Activated CD8-positive, alpha-beta T cell treated with anti-CD3 and anti-CD28 coated beads, Interleukin-2, amount 10 ng/mL, durations not matched to agents 7 days and 5 days (primary cell): ENCODE measurements at regions not wholly inside any gene's neighbourhood (a gene's known extent, or its start where the extent isn't known, plus 50 kb on each side); places are given as distances from the start of the nearest gene placed in this dataset.
"Not testable (repeated sequence)": the region's sequence is repeated elsewhere in the genome, so short reads cannot be mapped to it uniquely, and the experiment has no call there.

Experiments
- ATAC-seq: fragments of 150-1000 bp; cut with Tn5 transposase; one replicate; pipeline ENCODE4 v1.10.0; 2021; ENCODE audit warnings: moderate library complexity
- CTCF ChIA-PET: fragments of 350-600 bp; sonication (Branson Sonifier 250); formaldehyde crosslinking; loops from one replicate; lab custom pipeline; 2021; ENCODE audit warnings: antibody characterized with exemption; lab: Charles Lee
- POLR2A ChIA-PET: fragments of 350-600 bp; sonication (Branson Sonifier 250); formaldehyde crosslinking; loops from one replicate; lab custom pipeline; 2021; ENCODE audit warnings: antibody characterized with exemption; lab: Charles Lee
- DNase-seq: peaks from one replicate; pipeline ENCODE4 v3.0.0-alpha.2; 2020
- H3K27ac Mint-ChIP-seq: one replicate; pipeline ENCODE4 v1.8.0; 2021; ENCODE audit warnings: mild to moderate bottlenecking, mixed read lengths
- H3K27me3 Mint-ChIP-seq: one replicate; pipeline ENCODE4 v1.8.0; 2021; ENCODE audit warnings: low read depth, mixed read lengths
- H3K36me3 Mint-ChIP-seq: one replicate; pipeline ENCODE4 v1.8.0; 2021; ENCODE audit warnings: low read depth, mixed read lengths
- H3K4me1 Mint-ChIP-seq: one replicate; pipeline ENCODE4 v1.8.0; 2021; ENCODE audit warnings: low read depth, mixed read lengths
- H3K4me3 Mint-ChIP-seq: one replicate; pipeline ENCODE4 v1.8.0; 2021; ENCODE audit warnings: mild to moderate bottlenecking, mixed read lengths
- H3K9me3 Mint-ChIP-seq: one replicate; pipeline ENCODE4 v1.8.0; 2022; ENCODE audit warnings: mixed read lengths; ENCODE audit not compliant: insufficient read depth

GRCh38 chr3:185306286-185306685 lies 52.4 kb upstream of the EHHADH start:
- H3K36me3 Mint-ChIP-seq = peaks cover 15% of the 10 kb centered on the region
- POLR2A ChIA-PET, H3K27ac Mint-ChIP-seq, H3K4me3 Mint-ChIP-seq, DNase-seq, H3K4me1 Mint-ChIP-seq, H3K27me3 Mint-ChIP-seq, ATAC-seq, CTCF ChIA-PET: not testable (repeated sequence)
- H3K9me3 Mint-ChIP-seq = peaks cover 10% of the 10 kb centered on the region

DNA sequence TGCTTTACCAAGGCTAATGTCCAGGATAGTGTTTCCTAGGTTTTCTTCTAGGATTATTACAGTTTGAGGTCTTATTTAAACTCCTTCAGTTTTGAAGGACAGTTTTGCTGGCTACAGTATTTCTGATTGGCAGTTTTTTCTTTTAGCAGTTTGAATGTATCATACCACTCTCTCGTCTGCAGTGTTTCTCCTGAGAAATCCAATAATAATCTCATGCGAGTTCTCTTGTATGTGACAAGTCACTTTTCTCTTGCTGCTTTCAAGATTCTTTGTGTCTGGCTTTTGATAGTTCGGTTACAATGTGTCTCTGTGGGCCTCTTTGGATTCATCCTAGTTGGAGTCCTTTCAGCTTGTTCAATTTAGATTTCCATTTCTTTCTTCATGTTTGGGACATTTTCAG lies 53.0 kb upstream of the EHHADH start:
- no peak for ATAC-seq
- ChIA-PET CTCF (interaction anchor here (2.3 kb wide), 1 partner anchor 92 kb away, joined by 5 read pairs; no protein-coding TSS in a partner anchor), POLR2A (no interaction called here)
- peaks cover 2% of the 10 kb centered on the region for H3K27me3 Mint-ChIP-seq
- H3K4me1 Mint-ChIP-seq = no peaks in the 10 kb centered on the region
- H3K4me3 Mint-ChIP-seq = no peak overlapping the region
- peaks cover 15% of the 10 kb centered on the region for H3K36me3 Mint-ChIP-seq
- H3K27ac Mint-ChIP-seq = no peak overlapping the region
- no peak for DNase-seq
- H3K9me3 Mint-ChIP-seq = peaks cover 10% of the 10 kb centered on the region

- CTCF ChIA-PET = interaction anchor here (0.7 to 2.3 kb wide), 23 partner anchors 9 to 747 kb away, joined by 3 to 9 read pairs (median 4); partner anchors contain the start of genes EHHADH and EPHB3
- POLR2A ChIA-PET = no interaction called here
- H3K36me3 Mint-ChIP-seq = peaks cover 15% of the 10 kb centered on the region
- peaks cover 2% of the 10 kb centered on the region for H3K27me3 Mint-ChIP-seq
- H3K4me3 Mint-ChIP-seq = no peak overlapping the region
- peaks cover 10% of the 10 kb centered on the region for H3K9me3 Mint-ChIP-seq
- ATAC-seq (no peak), DNase-seq (peak; percentile 66)
- no peak overlapping the region for H3K27ac Mint-ChIP-seq
- H3K4me1 Mint-ChIP-seq = no peaks in the 10 kb centered on the region
These were observed 54.4 kb upstream of the EHHADH start for GRCh38 chr3:185308126-185308754.

- ATAC-seq = no peak
- POLR2A ChIA-PET = no interaction called here
- H3K27ac Mint-ChIP-seq = no peak overlapping the region
- no peak overlapping the region for H3K4me3 Mint-ChIP-seq
- CTCF ChIA-PET = interaction anchor here (1.0 to 2.3 kb wide), 11 partner anchors 17 to 748 kb away, joined by 3 to 6 read pairs (median 3); partner anchors contain the start of gene EHHADH
- peaks cover 10% of the 10 kb centered on the region for H3K9me3 Mint-ChIP-seq
- H3K36me3 Mint-ChIP-seq = peaks cover 15% of the 10 kb centered on the region
- DNase-seq = no peak
- peaks cover 2% of the 10 kb centered on the region for H3K27me3 Mint-ChIP-seq
- H3K4me1 Mint-ChIP-seq = no peaks in the 10 kb centered on the region
These were observed 53.6 kb upstream of the MAP3K13 start for GRCh38 chr3:185309302-185309701.

GRCh38 chr3:185309795-185310194 lies 53.1 kb upstream of the MAP3K13 start:
- no peaks in the 10 kb centered on the region for H3K4me1 Mint-ChIP-seq
- ATAC-seq = no peak

GRCh38 chr3:185311991-185312390 lies 50.9 kb upstream of the MAP3K13 start:
- H3K36me3 Mint-ChIP-seq = peaks cover 10% of the 10 kb centered on the region
- no peak for ATAC-seq
- ChIA-PET POLR2A (no interaction called here), CTCF (no interaction called here)
- H3K4me3 Mint-ChIP-seq = no peak overlapping the region
- peaks cover 7% of the 10 kb centered on the region for H3K9me3 Mint-ChIP-seq
- H3K27me3 Mint-ChIP-seq = peaks cover 3% of the 10 kb centered on the region
- H3K4me1 Mint-ChIP-seq = no peaks in the 10 kb centered on the region
- no peak for DNase-seq
- no peak overlapping the region for H3K27ac Mint-ChIP-seq

More at GRCh38 chr3:185309795-185310194, 53.1 kb upstream of the MAP3K13 start:
- Mint-ChIP-seq H3K27me3 (peaks cover 2% of the 10 kb centered on the region), H3K36me3 (peaks cover 15% of the 10 kb centered on the region), H3K27ac (no peak overlapping the region), H3K9me3 (peaks cover 10% of the 10 kb centered on the region), H3K4me3 (no peak overlapping the region)
- ChIA-PET CTCF (interaction anchor here (1.0 kb wide), 2 partner anchors 421 to 749 kb away, joined by 3 read pairs; no protein-coding TSS in a partner anchor), POLR2A (no interaction called here)
- DNase-seq = no peak
